HG03159 (cell line): ENCODE measurements at regions not wholly inside any gene's neighbourhood (a gene's known extent, or its start where the extent isn't known, plus 50 kb on each side); places are given as distances from the start of the nearest gene placed in this dataset.
"Not testable (repeated sequence)": the region's sequence is repeated elsewhere in the genome, so short reads cannot be mapped to it uniquely, and the experiment has no call there.

ENCODE experiments used
- ATAC-seq: cut with Tn5 transposase; IDR thresholded peaks from one replicate; pipeline ENCODE4 v1.9.1; 2021; ENCODE audit warnings: mild to moderate bottlenecking, moderate library complexity; ENCODE audit not compliant: unreplicated experiment

GRCh38 chr1:73772941-73773340 lies 425.0 kb downstream of the LRRIQ3 start:
- ATAC-seq = no peak

- no peak for ATAC-seq
Observed at GRCh38 chr1:73771396-73771795, 426.6 kb downstream of the LRRIQ3 start.

- no peak for ATAC-seq
Observed at GRCh38 chr1:73770109-73770905, 427.7 kb downstream of the LRRIQ3 start.

- ATAC-seq = no peak
Observed at GRCh38 chr1:73766786-73767348, 431.1 kb downstream of the LRRIQ3 start.

- no peak for ATAC-seq
Observed at GRCh38 chr1:73765551-73766233, 432.3 kb downstream of the LRRIQ3 start.

GRCh38 chr1:73761559-73761958 lies 436.4 kb downstream of the LRRIQ3 start:
- no peak for ATAC-seq

- no peak for ATAC-seq
Observed at GRCh38 chr1:73759011-73759410, 439.0 kb downstream of the LRRIQ3 start.

GRCh38 chr1:73756817-73757216 lies 441.2 kb downstream of the LRRIQ3 start:
- no peak for ATAC-seq

- ATAC-seq = no peak
Observed at GRCh38 chr1:73755649-73756048, 442.3 kb downstream of the LRRIQ3 start.

GRCh38 chr1:73749996-73750395 lies 448.0 kb downstream of the LRRIQ3 start:
- ATAC-seq = no peak

- no peak for ATAC-seq
Observed at GRCh38 chr1:73744985-73745384, 453.0 kb downstream of the LRRIQ3 start.

- no peak for ATAC-seq
Observed at GRCh38 chr1:73736125-73736524, 461.9 kb downstream of the LRRIQ3 start.

GRCh38 chr1:73727036-73727435 lies 470.9 kb downstream of the LRRIQ3 start:
- ATAC-seq = no peak

GRCh38 chr1:73722055-73722454 lies 475.9 kb downstream of the LRRIQ3 start:
- no peak for ATAC-seq

- ATAC-seq = no peak
Observed at GRCh38 chr1:73717976-73718375, 480.0 kb downstream of the LRRIQ3 start.

- ATAC-seq = no peak
Observed at GRCh38 chr1:73711089-73711488, 486.9 kb downstream of the LRRIQ3 start.

- no peak for ATAC-seq
Observed at GRCh38 chr1:73701826-73702225, 496.1 kb downstream of the LRRIQ3 start.

- ATAC-seq = no peak
Observed at GRCh38 chr1:73676186-73676585, 521.8 kb downstream of the LRRIQ3 start.

- ATAC-seq = peak; percentile 68
Observed at GRCh38 chr1:73674945-73675561, 522.9 kb downstream of the LRRIQ3 start.

GRCh38 chr1:73673971-73674370 lies 524.0 kb downstream of the LRRIQ3 start:
- no peak for ATAC-seq

GRCh38 chr1:73671530-73671929 lies 526.4 kb downstream of the LRRIQ3 start:
- ATAC-seq = no peak

- not testable (repeated sequence) for ATAC-seq
Observed at GRCh38 chr1:73667959-73668358, 530.0 kb downstream of the LRRIQ3 start.
